ENCODE measurements at regions not wholly inside any gene's neighbourhood (a gene's known extent, or its start where the extent isn't known, plus 50 kb on each side); places are given as distances from the start of the nearest gene placed in this dataset.

DNA sequence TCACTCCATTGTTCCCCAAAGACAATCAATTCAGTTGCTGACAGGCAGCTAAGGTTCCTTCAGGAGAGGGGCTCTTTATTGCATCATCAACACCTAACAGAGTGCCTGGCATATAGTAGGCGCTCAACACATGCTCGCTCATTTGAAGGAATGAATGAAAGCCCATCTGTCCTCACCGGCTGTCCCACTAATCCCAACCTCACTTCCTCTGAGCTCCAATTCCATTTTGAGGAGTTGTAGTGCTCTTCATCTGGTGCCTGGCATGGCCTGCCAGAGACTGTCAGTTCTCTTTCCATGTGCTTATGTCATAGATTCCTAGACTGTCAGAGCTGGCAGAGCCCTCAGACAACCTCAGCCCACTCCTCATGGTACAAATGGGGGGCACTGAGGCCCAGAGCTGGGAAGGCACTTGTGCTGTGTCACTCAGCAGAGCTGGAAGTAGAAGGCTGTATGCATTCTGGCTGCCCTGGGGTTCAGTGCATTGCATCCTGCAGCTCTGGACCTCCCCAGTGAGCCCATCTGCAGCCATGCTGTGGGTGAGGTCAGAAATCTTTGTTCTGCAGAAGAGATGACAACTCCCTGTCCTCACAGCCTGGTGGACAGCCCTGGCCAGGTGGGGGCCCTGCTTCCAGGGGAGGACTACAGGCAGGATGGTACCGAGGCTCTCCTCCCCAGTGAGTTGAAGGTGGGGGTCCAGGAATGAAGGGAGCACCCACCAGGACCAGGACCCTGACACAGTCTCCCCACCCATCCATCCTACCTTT is 134.9 kb upstream of the PJA1 start:
- Histone ChIP-seq H3K36me3 (ENCODE audit: control insufficient read depth in 1 of 2, insufficient read depth in 2 of 2, low read length in 2 of 2) (no peaks in the 10 kb centered on the region), H3K4me3 (replicated peaks in 1 of 2; ENCODE audit: low read depth in 1 of 2, low read length in 2 of 2) (no peak overlapping the region), H3K4me2 (ENCODE audit: low read length) (no peak overlapping the region), H3K27me3 (ENCODE audit: insufficient read depth, low read length) (no peaks in the 10 kb centered on the region), H2AFZ (ENCODE audit: low read depth, low read length, poor library complexity, severe bottlenecking) (no peak overlapping the region), H3K79me2 (ENCODE audit: insufficient read depth, low read length) (no peaks in the 10 kb centered on the region), H3K9me2 (ENCODE audit: insufficient read depth) (no peaks in the 10 kb centered on the region), H3K9ac (ENCODE audit: low read length) (no peak overlapping the region), H4K20me1 (ENCODE audit: insufficient read depth) (no peaks in the 10 kb centered on the region), H3K27ac (ENCODE audit: low read depth, low read length) (no peak overlapping the region), H3K9me3 (ENCODE audit: control insufficient read depth in 1 of 2, insufficient read depth in 1 of 2, low read depth in 1 of 2, low read length in 2 of 2) (no peaks in the 10 kb centered on the region), H3K4me1 (ENCODE audit: control insufficient read depth in 1 of 2, insufficient read depth in 2 of 2, low read length in 2 of 2) (no peaks in the 10 kb centered on the region)
- DNase-seq (ENCODE audit: low read depth, low spot score) (no peak), ATAC-seq (no peak)
- ChIA-PET RAD21 (ENCODE audit: low non-redundant PET in 1 of 2, low total read pairs in 2 of 2, uncharacterized antibody in 2 of 2, unreplicated experiment in 2 of 2) (no interaction called here), POLR2A (no interaction called here), CTCF (no interaction called here)
- no peak for TF ChIP-seq ELF1 (IDR thresholded peaks at IDR 0.05; ENCODE audit: borderline replicate concordance, low read depth)
- no peak for TF ChIP-seq ZNF274 (IDR thresholded peaks at IDR 0.05; ENCODE audit: low read depth, low read length)
- no peak for TF ChIP-seq POLR2AphosphoS5 (IDR thresholded peaks at IDR 0.05; ENCODE audit: low read depth, low read length)
- TF ChIP-seq, protein P1, sequence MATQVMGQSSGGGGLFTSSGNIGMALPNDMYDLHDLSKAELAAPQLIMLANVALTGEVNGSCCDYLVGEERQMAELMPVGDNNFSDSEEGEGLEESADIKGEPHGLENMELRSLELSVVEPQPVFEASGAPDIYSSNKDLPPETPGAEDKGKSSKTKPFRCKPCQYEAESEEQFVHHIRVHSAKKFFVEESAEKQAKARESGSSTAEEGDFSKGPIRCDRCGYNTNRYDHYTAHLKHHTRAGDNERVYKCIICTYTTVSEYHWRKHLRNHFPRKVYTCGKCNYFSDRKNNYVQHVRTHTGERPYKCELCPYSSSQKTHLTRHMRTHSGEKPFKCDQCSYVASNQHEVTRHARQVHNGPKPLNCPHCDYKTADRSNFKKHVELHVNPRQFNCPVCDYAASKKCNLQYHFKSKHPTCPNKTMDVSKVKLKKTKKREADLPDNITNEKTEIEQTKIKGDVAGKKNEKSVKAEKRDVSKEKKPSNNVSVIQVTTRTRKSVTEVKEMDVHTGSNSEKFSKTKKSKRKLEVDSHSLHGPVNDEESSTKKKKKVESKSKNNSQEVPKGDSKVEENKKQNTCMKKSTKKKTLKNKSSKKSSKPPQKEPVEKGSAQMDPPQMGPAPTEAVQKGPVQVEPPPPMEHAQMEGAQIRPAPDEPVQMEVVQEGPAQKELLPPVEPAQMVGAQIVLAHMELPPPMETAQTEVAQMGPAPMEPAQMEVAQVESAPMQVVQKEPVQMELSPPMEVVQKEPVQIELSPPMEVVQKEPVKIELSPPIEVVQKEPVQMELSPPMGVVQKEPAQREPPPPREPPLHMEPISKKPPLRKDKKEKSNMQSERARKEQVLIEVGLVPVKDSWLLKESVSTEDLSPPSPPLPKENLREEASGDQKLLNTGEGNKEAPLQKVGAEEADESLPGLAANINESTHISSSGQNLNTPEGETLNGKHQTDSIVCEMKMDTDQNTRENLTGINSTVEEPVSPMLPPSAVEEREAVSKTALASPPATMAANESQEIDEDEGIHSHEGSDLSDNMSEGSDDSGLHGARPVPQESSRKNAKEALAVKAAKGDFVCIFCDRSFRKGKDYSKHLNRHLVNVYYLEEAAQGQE (IDR thresholded peaks at IDR 0.05; ENCODE audit: low read depth), result no peak
- TF ChIP-seq ATF3 (IDR thresholded peaks at IDR 0.05), result no peak
- no peak for TF ChIP-seq FOSL1 (IDR thresholded peaks at IDR 0.05; ENCODE audit: low read depth)
- no peak for TF ChIP-seq RAD21 (IDR thresholded peaks at IDR 0.05; ENCODE audit: low read depth)
- TF ChIP-seq EGR1 (IDR thresholded peaks at IDR 0.05; ENCODE audit: low read depth), result no peak
- TF ChIP-seq JUND (IDR thresholded peaks at IDR 0.05), result no peak
- TF ChIP-seq SP1 (IDR thresholded peaks at IDR 0.05; ENCODE audit: low read depth), result no peak
- no peak for TF ChIP-seq YY1 (IDR thresholded peaks at IDR 0.05; ENCODE audit: extremely low read depth, insufficient replicate concordance, low read depth, low read length)
- TF ChIP-seq CBX3 (IDR thresholded peaks at IDR 0.05; ENCODE audit: low read depth), result no peak
- no peak for TF ChIP-seq EZH2 (IDR thresholded peaks at IDR 0.05)
- TF ChIP-seq POLR2A (IDR thresholded peaks at IDR 0.05; ENCODE audit: borderline replicate concordance, extremely low read depth, insufficient read depth, insufficient read length), result no peak
- no peak for TF ChIP-seq MAX (IDR thresholded peaks at IDR 0.05)
- TF ChIP-seq SIN3A (IDR thresholded peaks at IDR 0.05; ENCODE audit: low read depth), result no peak
- no peak for TF ChIP-seq CEBPB (IDR thresholded peaks at IDR 0.05; ENCODE audit: low read depth)
- intact Hi-C loops (cut with micrococcal nuclease), result no loop called here
- BruUV-seq (replicated peaks), result no TSS peak
